ENCODE measurements at regions not wholly inside any gene's neighbourhood (a gene's known extent, or its start where the extent isn't known, plus 50 kb on each side); places are given as distances from the start of the nearest gene placed in this dataset.

DNA sequence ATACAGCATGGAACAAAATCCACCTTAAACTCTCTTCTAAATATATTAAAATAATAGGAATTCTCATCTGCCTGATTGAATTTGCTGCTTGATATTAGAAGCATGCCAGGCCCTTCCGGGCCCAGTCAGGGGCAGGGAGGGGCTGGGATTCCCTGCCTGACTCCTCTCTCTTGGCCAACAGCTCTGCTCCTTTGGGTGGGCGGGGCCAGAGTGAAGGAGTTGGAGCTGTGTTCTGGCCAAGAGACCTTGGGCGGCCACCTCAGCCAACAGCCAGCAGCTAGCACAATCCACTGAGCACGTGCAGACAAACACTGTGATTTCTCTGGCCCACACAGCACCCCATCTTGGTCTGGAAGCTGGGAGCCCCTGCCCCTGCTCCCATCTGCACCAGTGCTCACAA is 140.3 kb downstream of the PJA1 start:
- no peak for DNase-seq

DNA sequence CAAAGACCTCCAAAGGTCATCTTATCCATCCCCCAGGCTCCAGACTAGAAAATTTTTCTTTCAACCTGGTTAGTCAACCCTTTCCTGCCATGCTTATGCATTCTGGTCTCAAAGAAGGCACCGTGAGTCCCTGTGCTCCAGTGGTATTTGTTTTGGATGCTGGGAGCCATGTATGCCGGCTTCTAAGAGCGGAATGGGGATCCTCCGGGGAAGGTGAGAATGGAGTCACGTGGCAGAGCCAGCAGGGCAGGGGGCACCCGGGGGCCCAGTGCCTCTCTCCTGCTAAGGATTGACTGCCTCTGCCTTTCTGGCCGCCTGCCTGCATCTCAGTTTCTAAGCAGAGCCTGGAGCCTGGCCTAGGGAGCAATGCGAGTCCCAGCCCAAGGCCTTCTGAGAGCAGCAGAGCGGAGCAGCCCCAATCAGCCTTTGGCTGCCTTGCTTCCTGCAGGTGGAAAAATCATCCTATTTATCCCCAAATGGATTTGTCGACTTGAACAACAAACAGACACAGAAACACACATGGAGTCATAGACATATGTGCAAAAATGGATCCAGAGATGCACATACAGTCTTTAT is 141.0 kb downstream of the PJA1 start:
- no peak for DNase-seq

DNA sequence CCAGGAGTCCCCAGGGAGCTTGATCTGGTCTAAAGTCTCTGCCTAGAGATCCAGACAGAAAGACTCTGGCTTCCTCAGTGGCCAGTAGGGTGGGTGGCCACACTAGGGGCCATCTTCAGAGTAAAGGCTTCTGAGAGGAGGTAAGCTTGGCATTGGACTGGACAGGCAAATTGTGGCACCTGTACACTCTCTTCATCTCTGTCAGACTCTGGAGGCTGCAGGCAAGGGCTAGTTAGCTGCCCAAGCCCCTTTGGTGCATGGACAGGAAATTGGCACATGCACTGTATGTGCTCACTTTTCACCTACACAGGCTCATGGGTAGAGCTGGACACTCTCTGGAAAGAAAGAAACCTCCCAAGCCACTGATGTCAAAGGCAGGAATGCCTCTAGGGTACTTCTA is 142.8 kb downstream of the PJA1 start:
- DNase-seq: no peak

DNA sequence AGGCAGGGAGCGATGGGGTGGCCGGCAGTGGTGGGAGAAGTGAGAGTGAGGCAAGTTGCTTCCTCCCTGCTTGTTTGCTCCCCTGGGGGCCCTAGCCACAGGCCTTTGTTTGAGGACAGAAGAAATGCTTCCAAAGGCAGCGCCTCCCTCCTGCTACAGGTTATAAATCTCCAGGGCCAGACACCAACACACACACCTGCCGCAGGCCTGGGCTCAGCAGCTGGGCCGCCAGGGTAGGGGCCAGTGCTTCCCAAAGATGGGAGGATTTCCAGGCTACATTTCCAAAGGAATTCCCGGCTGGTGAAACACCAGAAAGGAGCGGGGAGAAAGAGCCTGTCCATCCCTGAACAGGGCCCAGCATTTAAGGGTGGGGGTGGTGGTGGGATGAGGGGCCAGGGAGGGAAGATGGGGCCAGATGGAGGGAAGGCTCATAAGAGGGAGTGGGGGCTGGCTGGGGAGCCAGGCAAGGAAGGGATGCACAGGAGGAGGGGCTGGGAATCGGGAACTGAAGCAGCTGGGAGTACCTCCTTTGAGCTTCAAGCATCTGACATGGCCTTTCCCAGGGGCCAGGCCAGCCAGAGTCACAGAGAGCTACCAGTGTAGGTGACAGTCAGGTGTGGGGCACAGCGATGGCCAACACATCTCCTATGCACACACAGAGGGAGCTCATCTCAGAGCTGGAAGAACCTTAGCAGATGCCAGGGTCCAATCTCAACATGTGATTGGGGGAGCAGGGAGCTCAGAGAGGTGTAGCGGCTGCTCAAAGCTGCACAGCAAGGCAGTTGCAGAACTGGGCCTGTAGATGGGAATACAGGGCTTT is 143.9 kb downstream of the PJA1 start:
- no peak for DNase-seq

DNA sequence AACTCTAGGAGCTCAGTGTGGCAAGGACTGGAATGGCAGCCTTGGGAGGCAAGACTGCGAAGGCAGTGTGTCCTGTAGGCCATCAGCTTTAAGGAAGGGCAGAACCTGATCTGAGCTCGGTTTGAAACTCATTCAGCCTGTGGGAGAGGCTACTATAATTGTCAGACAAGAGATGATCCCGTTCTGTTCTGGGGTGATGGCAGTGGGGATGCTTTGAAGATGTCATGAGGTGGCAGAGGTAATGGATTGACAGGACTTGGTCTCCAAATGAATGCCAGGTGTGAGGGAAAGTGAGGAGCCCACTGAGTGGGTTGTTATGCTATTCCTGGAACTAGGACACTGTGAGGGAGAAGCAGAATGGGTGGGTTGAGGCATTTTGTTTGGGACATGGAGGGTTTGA is 144.9 kb downstream of the PJA1 start:
- DNase-seq: no peak

DNA sequence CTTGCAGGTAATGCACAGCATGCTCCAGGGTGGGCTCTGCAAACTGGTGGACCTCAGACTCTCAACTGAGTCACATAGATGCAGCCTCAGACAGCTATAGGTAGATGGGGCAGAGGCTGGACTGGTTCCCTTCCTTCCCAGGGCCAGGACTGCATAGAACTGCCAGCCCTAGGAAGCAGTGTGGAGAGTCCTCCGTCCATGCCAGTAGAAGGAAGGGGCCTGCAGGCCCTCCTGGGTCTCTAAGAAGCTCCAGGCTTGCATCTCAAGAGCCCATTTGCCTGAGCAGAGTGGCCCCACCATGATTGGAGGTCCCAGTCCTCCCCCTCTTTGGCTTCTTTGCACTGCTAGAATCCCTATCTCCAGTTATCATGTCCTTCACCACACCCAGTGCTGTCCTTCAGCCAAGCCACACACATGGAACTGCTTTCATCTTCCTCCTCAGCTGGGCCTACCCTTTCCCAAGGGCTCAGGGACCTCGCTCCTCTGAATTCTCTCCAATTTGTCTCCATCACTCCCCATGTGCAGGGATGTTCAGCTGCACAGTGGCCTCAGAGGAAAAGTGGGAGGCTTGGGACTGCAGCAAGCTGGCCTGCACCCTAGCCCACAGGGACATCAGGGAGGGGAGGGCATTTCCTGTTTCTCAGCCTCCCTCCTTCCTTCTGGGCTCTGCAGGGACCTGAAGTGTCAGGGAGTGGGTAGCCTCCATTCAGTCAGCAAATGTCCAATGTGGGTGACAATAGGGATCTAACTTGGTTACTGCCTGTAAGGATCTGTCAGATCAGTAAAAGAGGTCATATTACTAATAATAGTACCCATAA is 146.0 kb downstream of the PJA1 start:
- DNase-seq: no peak

DNA sequence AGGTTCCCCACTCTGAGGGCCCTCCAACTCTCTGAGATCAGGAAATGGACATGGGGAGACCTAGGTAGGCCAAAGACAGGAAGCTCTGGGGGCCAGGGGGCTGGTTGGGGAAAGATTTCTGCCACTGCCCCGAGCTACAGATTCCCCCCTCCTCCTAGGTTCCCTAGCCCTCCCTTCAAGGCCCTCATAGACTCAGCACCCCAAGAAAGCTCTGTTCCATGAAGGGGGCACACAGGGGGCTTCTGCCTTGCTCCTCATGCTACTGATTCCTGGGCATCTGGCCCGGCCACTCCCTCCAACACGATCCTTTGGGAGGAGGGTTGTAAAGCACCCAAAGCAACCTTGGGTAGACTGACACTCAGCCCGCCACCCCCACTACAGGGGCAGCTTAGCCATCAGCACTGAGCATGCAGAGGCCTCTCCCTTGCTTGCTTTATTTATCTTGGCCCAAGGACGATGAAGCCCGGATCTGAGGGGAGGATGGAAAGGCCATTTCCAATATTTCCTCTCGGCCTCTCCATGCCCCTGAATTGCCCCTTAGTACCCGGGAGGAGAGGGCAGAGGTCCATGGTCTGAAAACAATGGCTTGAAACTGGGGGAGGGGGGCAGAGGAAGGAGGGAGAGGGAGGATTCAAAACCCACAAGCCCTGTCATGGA is 146.7 kb downstream of the PJA1 start:
- no peak for DNase-seq

DNA sequence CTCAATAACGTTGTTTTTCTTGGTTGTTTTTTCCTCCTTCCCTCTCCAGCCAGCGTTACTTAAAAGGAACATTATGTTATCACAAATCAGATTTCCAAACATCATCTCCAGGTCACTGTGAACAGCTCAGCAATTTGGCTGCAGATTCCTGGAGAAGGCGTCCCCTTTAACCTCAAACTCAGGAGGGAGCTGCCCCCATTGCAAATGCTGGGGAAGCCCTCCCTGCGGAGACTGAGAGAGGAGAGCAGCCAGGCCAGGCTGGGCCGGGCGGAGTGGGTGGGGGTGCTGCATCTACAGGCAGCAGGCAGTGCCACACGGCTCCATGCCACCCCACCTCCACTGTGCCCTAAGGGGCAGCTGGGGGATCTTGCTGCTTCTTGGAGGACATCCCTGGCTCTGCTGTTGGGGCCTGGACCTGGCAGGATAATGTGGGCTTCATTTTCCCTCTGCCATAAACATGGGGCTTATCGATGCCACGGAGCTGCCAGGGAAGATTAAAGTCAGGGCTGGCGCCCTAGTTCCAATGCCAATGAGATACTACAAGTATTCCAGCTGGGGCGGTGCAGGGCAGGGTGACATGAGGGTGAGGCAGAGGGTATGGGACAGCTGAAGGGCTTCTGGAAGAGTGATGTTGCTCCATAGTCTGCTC is 148.8 kb downstream of the PJA1 start:
- no peak for DNase-seq

DNA sequence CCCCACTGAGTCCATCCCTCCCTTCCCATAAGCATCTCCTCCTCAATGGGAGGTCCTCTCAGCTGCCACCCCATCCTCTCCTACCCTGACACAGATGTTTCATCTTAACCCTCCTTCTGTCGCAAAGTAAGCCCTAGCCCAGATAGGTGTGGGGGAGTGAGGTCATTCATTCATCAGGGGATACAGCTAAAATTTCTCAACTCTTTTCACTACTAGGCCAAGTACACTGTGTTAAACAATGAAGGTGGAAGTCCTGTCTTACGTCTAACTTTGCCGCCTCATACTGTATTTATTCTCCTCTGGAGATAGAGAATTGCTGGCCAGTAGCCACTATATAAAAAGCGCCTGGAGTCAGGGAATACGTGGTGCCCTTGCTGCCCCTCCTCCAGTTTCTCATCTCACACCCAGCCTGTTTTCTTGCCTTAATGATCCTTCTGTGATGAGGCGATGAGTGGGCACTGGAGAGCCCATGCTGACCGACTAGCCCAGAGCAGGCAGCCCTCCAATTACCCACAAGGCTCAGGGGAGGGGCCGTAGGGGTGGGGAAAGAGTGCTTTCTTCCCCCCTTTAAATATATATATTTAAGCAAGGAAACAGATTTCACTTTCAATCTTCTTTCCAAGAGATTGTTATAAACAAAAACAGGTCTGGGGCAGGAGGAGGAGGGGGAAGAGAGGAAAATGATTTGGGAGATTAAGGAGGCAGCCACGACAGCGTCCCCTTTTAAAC is 149.5 kb downstream of the PJA1 start:
- no peak for DNase-seq

DNA sequence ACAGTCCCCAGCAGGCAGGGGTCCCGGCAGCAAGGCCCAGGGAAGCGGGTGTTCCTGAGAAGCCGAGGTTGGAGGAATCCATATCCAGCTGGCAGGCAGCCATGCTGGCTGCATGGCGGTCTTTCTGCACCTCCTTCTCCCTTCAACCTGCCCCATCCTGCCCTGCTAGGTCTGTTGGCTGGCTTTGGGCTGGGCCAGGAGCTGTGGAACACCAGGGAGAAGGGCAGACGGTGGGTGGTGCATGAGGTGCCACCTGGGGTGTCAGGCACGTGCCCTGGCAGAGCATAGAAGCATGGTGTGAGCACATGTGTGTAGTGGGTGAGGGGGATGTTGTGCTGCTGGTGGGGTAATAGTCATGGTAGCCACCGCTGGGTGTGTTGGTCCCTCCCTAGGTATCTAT is 150.1 kb downstream of the PJA1 start:
- DNase-seq: no peak

DNA sequence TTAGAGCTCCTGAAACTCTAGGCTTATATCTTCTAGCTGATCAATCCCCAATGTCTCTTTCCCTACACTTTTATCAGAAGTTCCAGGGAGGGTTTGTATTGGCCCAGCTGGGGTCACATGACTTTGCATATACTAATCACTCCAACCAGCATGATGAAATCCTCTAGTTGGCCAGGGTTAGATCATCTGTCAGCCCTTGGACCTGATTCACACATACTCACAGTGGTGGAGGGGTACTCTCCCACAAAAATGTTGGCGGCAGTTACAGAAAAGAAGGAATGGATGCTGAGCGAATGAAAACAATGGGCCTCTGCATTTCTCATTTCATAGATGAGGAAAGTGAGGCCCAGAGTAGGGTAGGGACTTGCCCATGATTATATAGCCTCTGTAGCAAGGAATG is 151.1 kb downstream of the PJA1 start:
- no peak for DNase-seq

DNA sequence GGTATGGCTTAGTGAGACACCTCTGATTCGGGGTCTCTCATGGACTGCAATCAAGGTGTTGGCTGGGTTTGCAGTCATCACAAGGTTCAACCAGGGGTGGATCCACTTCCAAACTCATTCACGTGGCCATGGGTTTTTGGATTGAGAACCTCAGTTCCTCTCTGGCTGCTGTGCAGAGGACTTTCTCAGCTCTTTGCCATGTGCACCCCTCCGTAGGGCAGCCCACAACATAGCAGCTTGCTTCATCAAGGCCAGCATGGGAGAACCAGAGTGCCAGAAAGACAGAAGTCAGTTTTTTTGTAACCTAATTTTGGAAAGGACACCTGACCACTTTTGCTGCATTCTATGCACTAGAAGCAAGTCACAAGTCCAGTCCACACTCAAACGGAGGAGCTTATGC is 154.9 kb downstream of the PJA1 start:
- DNase-seq: no peak

DNA sequence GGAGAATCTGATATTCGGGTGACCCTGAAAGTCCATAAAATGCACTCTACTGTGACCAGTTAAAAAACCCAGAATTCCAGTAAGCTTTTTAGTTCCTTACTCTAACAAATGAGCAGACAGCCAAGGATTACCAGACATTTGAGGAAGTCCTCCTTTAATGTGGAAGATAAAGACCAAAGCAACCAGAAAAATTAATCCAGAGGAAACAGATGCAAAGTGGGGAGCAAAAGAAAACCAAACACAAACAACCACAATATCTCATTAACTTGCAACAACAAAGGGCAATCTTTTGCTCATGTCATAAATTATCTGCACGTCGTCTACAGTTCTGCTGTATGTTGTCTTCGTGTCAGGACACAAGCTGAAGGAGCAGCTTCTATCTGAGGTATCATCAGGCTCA is 164.4 kb downstream of the PJA1 start:
- no peak for DNase-seq

DNA sequence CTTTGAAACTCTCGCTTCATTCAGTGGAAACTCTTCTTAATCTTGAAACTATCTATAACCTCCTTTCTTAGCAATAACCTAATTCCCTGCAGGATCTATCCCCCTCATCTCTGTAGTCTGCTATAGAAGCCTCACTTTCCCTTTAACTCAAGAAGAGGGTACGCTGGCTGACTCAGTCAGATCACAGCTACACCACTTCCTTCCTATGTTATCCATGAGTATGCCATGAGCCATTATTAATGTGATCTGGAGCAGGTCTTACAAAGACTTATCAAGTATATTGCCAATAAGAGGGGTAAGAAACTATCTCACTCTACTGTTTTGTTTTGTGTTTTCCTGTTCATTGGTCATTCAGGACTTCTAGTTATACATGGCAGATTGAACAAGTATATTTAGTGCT is 165.3 kb downstream of the PJA1 start:
- no peak for DNase-seq

DNA sequence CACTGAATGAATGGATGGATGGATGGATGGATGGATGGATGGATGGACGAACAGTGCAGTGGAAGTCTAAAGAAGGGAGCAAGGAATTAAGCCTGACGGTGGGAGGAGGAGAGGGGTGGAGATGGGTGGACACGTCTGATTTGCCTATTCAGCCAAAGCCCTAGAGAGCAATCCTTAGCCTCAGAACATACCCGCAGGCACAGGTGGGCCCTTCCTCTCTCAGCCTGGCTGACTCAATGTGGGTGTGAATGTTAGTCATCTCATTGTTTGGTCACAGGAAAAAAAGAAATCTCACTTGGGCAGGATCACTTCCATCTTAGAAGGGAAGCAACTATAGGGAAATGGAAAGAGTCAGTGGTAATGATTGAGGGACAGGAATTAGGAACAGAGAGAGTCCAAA is 165.9 kb downstream of the PJA1 start:
- DNase-seq: no peak

DNA sequence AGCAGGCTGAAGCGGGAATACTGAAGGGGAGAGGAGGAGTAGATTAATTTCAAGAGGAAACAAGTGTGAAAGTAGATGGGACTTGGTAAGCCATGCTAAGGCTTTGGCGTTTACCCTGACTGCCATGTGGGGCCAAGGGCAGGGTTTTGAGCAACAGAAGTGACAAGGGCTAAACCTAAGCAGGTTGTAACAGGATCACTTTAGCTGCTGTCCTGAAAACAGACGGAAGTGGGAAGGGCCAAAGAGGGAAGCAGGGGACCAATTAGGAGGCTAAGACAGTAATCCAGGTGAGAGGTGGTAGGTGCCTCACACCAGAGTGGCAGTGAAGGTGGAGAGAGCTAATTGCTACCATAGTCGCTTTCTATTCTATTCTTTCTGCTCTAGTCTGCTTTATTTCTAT is 166.5 kb downstream of the PJA1 start:
- DNase-seq: no peak

DNA sequence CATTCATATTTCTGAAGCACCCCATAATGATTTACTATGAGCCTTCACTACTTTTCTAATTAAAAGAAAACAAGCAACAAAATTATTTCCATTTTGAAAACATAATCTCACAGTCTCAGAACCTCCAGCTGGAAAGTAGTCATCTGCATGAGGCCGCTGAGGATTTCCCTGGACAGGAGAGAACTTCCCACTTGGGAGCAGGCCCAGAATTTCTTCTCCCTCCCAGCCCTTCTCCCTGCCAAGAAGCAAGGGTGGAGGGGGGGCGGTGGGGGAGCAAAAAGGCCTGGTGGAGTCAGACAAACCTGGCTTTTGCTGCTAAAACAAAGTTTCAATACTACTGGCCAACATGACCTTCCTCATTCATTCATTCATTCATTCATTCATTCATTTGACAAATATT is 167.3 kb downstream of the PJA1 start:
- DNase-seq: no peak

DNA sequence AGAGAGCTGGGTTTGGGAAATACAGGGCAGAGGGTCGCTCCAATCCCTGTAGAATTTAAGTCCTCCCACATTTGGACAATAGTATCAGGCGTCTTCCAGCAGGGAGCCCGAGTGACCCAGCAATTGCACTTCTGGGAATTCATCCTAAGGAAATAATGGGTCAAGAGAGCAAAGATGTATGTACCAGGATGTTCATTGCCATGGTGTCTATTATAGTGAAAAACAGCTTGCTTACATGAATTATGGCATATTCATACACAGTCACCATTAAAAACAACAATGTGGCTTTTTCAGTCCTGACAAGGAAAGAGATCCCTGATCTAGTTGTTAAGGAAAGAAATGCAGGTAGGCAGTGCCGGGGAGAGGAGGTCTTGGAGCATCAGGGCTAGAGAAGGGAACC is 167.7 kb downstream of the PJA1 start:
- no peak for DNase-seq

DNA sequence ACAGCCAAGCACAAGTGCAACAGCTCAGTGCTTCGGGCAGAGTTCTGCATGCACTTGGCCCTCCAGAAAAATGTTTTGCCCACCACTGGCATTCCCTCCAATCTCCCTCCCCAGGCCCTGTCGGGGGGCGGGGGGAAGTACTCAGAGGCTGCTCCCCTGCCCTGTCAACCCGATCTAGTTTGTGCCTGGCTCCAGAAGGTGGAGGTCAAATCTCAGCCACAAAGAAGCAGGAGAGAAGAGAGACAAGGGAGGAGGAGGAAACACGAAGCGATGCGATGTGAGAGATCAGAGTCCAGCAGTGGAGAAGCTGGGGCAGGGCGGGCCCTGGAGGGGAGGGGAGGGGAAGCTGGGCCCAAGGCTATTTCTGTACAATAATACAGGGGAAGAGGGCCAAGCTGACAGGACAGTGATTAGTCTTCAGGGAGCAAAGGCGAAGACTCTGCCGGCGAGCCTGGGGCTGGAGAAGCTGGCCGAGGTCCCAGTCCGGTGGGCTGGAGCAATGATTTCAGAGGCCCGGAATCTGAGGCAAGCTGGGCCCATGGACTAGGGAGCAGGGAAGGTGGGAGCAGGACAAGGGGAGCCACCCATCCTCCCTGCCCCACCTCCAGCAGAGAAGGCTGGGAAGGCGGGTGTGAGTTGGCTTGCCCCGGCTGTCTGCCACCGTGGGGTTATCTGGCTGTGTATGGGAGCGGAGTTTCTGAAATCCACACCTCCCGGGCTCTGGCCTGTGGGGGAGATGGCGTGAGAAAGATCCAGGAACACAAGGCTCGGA is 167.1 kb downstream of the EFNB1 start:
- DNase-seq: no peak

DNA sequence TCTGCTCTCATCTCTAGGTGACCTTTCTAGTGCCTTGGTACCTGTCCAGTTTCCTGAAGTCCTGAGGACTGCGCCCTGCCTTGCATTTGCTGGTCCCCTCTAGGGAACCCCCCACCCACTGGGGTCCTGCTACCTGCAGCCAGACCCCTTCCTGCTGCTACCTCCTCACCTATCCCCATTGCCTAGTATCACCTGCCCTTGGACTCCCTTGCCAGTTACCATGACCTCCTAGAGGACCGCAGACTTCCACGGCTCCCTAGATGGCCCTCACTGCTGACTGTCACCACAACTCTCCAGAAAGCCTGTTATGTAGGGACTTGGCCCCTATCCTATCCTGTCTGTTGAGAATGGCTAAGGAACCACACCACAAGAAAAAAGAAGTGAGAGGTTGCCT is 166.6 kb downstream of the EFNB1 start:
- no peak for DNase-seq

DNA sequence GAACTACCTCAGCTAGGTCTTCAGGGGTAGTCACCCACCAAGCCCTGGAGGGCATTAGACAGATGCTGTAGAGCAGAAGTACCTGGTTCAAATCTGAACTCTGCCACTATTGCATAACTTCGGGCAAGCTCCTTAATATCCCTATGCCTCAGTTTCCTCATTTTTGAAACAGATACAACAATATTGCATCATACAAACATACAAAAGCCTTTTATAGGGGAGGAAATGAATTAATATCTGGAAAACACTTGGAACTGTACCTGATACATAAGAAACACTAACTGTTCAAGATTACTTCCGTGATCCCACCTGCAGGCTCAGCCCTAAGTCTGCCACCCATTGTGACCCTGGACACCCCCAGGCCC is 166.1 kb downstream of the EFNB1 start:
- no peak for DNase-seq

Data from CD4-positive, alpha-beta T cell treated with Interleukin-10 for 1 hour (primary cell).